ENCODE measurements at regions not wholly inside any gene's neighbourhood (a gene's known extent, or its start where the extent isn't known, plus 50 kb on each side); places are given as distances from the start of the nearest gene placed in this dataset.

DNA sequence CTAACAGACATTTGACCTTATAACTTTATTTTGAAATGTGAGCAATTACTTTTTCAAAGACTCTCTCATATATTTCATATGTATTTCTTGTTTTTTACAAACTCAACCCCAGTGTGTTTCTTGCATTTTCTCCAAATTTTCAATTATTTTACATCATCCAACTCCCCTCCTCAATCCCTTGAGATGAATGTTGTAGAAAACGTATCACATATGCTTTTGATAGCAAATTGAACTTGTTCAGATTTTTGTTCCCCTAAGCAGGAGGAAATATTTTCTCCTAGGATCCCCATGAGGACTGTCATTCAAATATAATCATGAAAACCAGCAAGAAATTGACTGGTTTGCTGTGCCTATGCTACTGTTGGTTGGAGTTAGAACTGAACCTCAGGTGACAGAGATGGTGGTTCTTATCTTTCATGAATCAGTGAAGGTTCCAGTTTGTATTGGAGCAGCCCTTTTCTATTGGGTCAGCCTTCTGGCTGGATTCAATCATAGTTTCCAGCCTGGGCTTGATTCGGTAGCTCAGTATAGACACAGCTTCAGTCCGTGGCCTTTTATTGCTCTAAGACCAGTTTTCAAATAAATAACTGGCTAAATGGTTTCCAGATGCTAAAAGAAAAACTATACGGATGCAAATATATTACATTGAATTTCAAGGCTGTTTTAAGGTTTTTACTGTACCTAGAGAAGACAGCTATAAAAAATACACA, 591.0 kb downstream of the EPHA4 start:
- TF ChIP-seq CTCF (IDR thresholded peaks at IDR 0.05), result no peak

GRCh38 chr2:220981926-220982325, 590.2 kb downstream of the EPHA4 start:
- no peak for TF ChIP-seq CTCF (IDR thresholded peaks at IDR 0.05)

- TF ChIP-seq CTCF (IDR thresholded peaks at IDR 0.05), result no peak
These were observed 586.5 kb downstream of the EPHA4 start for GRCh38 chr2:220985561-220985960.

- TF ChIP-seq CTCF (IDR thresholded peaks at IDR 0.05), result no peak
These were observed 584.3 kb downstream of the EPHA4 start for GRCh38 chr2:220987839-220988238.

- no peak for TF ChIP-seq CTCF (IDR thresholded peaks at IDR 0.05)
These were observed 580.1 kb downstream of the EPHA4 start for GRCh38 chr2:220991972-220992371.

GRCh38 chr2:220994846-220995245, 577.3 kb downstream of the EPHA4 start:
- TF ChIP-seq CTCF (IDR thresholded peaks at IDR 0.05), result no peak

GRCh38 chr2:220995581-220995980, 576.5 kb downstream of the EPHA4 start:
- no peak for TF ChIP-seq CTCF (IDR thresholded peaks at IDR 0.05)

- no peak for TF ChIP-seq CTCF (IDR thresholded peaks at IDR 0.05)
These were observed 573.9 kb downstream of the EPHA4 start for GRCh38 chr2:220998156-220998555.

Measured in LNCAP (cell line).